GM18519 (cell line): ENCODE measurements at regions not wholly inside any gene's neighbourhood (a gene's known extent, or its start where the extent isn't known, plus 50 kb on each side); places are given as distances from the start of the nearest gene placed in this dataset.
A peak's percentile ranks its signal among the peaks of the same experiment; 100 is the strongest.

Source experiments
- ATAC-seq: cut with Tn5 transposase; IDR thresholded peaks from one replicate; pipeline ENCODE4 v1.9.1; 2021; ENCODE audit warnings: mild to moderate bottlenecking, moderate library complexity; ENCODE audit not compliant: unreplicated experiment, low FRiP score

DNA sequence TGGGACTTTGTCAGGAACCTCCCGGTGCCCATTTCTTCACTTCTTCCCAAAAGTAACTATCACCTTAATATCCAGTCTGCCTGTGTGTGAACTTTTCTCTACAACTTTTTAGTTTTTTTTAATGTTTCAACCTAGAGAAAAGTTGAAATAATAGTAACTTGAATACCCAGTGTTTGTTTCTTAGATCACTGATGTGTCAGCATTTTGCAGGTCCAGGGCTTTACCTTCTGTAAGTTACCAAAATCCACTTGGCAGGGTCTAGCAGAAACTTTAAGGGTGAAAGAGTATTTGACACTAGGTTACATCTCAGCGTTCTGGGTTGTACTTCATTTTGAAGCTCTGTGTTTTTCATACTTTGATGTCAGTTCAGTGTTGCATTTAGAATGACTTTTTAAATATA lies 372.7 kb downstream of the ARL4A start:
- ATAC-seq = no peak

DNA sequence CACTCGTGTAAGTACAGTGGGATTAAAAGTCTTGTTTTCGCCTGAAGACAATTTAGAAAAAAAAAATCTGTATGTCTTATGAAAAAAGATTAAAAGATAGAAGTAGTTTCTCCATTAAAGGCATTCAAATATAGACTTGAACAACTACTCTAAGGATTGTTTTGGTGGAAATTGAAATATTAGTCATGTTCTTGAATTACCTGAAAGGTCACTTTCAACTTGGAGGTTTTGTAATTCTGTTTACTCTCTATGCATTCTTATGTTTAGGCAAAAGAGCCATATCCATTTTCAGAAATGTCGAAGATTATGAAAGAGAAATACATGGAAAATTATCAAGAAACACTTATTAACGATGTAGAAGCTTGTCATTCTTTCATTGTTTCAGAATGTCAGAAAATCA lies 373.7 kb downstream of the ARL4A start:
- no peak for ATAC-seq

DNA sequence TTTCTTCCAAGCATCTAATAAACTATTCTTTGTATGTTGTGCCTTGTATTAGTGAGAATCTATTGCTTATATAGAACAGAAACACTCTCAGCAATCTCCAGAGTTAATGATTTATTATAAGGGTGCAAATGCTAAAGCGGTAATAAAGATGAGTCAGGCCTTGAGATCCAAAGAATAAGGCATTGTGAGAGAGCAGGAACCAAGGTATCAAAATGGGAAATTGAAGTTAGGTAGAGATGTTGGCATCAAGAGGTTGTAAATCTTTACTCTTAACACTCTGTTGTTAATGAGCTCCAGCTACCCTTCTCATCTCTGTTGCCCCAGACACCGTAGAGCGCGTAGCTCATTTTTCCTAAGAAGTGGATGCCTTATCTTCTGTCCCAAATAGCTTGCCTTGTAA lies 375.2 kb downstream of the ARL4A start:
- ATAC-seq = no peak

DNA sequence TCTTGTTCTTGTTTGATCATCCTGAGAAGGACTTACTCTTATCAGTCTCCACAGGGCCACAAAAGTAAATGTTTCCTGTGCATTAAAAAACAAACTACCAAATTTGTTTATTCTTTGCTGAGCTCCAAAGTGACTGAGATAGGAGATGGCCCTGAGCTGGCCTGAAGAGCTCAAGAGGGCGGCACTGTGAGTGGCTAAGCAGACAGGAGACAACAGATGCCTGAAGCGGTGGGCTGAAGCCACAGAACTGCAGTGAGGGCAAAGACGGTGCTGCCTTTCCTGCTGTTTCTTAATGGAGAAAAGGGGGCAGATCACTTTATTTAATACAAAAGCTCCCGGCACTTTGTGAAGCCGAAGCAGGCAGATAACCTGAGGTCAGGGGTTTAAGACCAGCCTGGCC lies 379.6 kb downstream of the ARL4A start:
- ATAC-seq = no peak

DNA sequence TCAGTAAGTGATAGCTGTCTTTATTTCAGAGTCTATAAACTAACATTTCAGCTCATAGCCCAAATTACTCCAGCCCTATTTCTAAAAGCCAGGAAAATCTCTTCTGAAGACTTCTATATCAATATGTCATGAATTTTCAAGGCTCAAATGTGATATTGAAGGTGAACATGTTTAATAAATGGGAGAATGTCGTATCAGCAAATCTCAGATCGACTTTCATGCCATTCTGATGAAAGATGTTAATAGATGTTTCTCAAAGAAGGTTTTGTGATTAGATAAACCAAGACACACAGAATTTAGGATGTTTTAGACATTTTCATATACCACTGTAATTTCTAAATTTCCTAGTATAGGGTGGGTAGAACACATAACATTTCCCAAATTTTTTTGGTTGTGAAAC lies 380.6 kb downstream of the ARL4A start:
- ATAC-seq = no peak

DNA sequence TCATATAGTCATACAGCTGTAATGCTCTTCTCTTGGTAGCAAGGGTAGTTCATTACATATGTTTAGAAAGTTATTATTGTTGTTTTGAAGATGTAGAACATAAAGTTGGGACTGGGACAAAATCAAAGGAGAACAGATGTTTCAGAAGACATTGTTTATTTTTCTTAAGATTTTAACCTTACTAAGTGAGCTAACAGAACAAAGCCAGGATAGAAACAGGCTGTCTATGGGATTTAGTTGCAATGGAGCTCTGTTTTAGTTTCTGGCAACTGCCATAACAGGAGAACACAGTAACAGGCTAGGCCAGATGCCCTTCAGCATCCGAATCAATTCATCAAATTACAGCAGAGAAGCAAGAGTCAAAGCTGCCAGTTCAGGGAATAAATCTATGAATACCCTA lies 382.4 kb downstream of the ARL4A start:
- no peak for ATAC-seq

DNA sequence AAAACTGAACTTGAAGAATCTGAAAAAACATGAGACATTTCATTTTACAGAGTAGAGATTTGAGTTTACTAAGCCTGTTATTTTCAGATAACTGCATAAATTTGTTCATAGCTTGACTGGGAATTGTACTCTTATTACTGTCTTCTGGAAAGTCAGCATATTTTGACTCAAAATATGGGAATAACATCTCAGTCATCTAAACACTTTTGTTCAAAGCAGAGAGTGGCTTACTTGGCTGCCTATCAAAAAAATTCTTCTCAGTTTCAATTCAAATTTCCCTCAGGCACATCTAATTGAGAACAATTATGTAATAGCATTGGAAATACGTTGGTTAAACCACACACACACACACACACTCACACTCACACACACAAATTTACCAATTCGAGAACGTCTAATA lies 384.6 kb downstream of the ARL4A start:
- ATAC-seq = no peak

DNA sequence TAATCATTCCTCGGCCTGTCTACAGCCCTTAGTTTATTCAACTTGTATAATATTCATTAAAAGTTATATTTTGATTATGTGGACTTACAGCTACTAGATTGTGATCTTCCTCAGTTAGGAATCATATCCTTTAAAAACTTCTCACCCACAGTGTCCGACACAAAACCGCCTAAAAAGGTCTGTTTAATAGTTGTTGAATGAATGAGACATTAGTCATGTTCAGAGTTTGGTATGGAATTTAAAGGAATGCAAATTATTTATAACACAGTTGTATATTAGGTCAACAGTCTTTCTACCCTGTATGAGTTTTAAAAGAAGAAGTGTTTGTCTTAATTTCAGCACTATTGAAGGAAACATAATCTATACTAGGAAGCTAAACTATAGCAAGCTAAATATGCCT lies 390.0 kb downstream of the ARL4A start:
- no peak for ATAC-seq

DNA sequence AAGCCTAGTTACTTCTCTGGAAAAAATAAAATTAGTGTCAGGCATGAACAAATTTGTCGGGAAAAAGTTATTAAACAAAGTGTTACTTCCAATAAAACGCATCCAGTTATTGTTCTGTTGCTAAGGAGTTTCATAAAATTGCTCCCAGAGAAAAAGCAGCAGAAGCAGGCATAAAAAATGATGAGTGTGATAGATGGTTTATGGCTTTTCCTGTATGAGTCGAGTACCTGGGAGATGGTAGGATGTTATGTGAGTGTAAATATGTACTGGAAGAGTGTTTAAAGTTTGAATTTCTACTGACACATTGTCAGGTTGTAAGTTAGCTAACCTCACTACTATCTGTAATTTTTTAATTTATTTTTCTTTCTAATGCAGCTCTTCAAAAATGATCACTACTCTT lies 390.7 kb downstream of the ARL4A start:
- no peak for ATAC-seq

DNA sequence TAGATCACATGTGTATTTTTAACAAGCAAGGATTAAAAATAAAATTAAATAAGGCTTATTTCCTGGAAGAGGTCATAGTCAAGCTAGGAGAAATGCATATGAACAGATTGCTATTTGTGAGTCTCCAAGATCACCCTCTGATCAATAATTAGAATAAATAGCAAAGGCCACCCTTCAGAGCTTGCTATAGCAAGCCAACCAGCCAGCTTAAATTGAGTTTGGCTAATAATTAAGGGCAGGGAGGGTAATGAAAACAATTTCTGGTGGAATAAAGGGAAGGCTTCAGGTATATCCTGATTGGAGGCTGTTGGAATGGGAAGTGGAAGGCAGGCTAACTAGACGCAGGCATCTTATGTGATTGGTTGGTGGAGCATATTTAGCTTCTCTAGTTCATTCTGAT lies 403.5 kb downstream of the ARL4A start:
- ATAC-seq = no peak

DNA sequence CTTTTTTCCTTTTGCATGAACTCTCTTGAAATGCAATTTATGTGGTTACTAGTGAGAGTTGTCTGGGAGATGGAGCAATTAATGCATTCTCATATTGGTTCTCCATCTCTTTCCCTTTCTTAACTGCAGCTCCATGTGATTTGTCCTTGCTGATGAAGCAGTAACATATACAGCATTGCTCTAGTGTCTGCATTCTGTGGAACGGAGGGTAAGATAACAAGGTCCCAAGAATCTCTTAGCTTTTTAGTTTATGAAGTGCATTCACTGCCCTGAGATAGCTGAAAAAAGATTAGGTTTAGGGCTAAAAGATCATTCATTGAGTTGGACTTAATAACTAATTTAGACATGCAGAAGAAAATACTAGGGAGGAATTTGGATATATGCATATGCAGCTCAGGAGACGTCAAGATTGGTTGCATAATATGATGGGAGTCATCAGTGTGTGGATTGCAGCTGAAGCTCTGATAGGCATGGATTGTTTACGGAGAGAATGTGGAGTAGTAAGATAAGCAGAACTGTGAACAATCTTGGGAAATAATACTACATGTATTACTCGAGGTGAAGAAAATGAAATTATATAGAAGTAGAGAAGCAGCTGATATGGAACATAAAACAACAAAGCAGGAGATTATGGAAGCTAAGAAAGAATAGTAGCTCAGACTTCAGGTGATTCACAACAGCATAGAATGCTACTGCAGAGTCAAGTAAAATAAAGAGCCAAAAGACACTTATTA lies 404.7 kb downstream of the ARL4A start:
- no peak for ATAC-seq

DNA sequence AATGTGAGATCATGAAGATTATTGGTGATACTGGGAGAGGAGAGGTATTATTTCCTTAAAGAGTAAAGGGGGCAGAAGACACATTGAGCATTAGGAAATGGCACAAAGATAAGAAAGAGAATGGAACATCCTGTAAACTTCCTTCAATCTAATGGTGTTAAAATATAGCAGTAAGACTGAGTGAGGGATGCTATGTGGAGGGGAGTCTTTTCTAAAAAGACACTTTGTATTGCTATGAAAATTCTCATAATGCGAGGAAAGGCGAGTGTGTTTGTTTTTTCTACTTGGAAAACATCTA lies 405.2 kb downstream of the ARL4A start:
- no peak for ATAC-seq

DNA sequence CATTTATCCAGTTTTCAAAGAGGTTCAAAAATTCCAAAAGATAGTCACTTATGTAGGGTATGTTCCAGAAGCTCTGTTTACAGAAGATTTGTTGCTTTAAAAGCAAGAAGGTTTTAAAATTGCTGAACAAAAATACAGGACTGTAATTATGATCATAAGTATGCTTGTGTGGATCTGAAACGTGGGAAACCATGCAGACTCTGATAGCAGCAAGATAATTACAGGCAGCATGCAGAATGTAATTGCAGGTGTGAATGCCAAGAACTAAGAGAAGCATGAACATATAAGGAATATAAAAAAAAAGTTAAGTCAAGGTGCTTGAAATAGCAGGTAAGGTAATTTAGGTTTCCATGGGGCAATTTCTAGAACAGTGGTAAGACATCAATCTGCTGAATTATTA lies 405.7 kb downstream of the ARL4A start:
- no peak for ATAC-seq

DNA sequence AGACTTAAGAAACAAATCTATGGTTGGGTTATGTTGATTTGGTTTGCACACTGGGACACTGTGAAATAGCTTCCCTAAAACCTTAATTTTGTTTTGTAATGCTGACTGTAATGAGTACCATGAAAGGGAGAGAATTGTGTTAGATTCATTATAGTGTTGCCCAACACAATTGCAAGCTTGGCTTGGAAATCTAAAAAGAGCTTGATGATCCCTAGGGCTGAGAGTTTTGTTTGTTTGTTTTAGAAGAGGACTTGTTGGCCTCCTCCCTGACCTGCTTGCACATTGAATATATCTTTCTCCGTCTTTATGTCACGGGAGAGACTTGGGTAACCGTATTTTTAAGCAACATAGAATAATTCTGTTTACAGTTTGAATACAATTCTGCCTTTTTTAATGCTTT lies 410.1 kb downstream of the ARL4A start:
- no peak for ATAC-seq

DNA sequence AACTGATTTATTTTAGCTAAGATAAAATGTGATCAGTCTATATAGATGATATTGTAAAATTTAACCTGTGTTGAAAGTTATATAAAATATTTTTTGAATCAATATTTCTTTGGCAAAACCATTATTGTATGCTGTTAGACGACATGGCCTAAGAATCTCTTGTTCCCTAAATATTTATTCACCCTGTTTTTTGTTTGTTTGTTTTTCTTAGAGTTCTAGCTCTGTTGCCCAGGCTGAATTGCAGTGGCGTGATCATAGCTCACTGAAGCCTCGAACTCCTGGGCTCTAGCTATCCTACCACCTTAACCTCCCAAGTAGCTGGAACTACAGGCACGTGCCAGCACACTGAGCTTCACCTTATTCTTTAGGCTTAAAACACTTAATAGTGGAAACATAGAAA lies 410.7 kb downstream of the ARL4A start:
- ATAC-seq = no peak

DNA sequence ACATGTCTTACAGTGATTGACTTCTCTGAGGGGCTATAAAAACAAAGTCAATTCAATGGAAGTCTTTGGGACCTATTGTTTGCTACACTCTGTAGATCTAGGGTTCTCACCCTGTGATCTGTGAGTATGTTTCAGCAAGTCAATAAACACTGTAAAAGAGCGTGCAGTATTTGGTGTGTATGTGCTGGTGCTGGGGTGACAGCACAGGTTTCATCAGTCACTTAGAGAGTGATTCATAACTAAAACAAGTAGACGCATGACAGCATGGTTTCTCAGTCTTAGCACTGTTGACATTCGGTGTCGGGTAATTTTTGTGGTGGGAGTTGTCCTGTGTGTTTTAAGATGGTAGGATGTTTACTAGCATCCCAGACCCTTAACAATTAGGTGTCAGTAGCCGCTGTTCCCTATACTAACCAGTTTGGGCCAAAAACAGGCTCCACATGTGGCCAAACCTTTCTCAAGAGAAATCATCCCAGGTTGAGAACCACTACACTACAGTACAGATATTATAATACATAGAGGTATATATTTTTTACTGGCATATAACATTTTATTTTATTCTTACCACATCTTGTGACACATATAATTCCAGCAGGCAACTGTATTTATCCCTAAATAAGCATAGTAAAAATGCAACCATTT lies 411.8 kb downstream of the ARL4A start:
- ATAC-seq = peak; percentile 53

DNA sequence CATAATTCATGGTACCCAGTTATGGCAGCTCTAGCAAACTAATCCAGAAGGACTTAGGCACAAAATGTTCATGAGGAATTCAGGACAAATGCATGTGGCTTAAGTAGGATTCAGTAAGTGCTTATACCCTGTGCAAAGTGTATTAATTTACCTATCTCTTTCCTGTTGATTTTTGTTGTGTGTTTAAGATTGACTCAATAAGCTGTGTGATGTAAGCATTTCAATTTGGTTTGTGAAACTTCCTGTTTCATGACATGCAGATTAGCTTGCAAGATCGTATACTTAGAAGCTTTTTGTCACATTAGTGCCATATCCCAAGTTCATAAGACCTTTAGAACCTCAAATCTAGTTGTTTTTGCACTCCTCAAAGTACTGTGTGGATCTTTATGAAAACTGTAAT lies 416.7 kb downstream of the ARL4A start:
- no peak for ATAC-seq

DNA sequence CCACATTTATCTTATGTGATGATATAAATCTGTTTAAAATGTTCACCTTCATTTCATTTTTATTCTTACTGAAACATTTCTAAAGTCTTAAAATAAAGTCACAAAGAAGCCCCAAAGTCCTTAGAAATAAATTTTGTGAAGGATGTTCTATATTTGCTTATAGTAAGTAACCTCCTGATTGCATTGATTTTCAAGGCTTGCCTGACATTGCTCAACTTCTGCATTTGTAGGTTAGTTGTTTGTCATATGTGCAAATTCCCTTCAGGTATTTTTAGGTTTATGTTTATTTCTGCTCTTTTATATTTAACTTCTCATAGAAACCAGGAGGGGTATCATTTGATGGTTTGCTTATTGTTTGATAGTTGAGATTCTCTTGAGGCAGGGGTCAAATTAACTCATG lies 417.8 kb downstream of the ARL4A start:
- ATAC-seq = no peak

DNA sequence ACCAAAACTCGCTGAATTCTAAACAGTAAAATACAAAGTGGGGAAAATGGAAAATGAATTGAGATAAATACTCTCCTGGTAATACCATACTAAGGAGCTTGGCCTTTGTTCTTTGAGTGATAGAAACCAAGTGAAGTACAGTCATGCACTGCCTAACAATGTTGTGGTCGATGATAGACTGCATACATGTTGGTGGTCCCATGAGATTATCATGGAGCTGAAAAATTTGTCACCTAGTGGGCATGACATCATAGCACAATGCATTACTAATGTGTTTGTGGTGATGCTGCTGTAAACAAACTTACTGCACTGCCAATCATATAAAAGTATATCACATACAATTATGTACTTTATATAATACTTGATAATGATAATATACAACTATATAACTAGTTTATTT lies 419.1 kb downstream of the ARL4A start:
- ATAC-seq = no peak

DNA sequence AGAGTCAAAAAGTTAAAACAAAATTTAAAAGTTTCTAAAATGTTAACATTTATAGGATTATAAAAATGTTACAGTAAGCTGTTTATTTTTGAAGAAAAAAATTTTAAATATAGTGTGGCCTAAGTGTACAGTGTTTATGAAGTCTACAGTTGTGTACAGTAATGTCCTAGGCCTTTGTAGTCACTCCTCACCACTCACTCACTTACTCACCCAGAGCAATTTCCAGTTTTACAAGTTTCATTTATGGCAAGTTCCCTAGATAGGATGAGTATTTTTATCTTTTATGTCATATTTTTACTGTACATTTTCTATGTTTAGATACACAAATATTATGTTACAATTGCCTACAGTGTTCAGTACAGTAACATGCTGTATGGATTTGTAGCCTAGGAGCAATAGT lies 419.9 kb downstream of the ARL4A start:
- no peak for ATAC-seq

DNA sequence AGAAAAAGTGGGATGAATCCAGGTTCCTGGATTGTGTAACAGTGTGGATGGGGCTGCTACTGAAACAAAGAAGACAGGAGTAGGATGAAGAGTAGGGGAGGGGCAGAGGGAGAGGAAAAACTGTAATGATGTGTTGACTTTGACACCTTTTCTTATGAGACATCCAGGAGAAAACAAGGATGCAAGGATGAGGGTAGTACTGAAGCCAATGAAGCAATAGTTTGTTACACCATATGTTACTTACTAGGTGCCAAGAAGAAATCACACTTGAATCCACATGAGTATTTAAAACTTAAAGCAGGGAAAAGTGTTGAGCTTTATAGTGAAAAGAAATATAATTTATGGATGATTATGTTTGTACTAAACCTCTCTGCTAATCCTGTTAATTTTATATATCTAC lies 420.6 kb downstream of the ARL4A start:
- no peak for ATAC-seq

DNA sequence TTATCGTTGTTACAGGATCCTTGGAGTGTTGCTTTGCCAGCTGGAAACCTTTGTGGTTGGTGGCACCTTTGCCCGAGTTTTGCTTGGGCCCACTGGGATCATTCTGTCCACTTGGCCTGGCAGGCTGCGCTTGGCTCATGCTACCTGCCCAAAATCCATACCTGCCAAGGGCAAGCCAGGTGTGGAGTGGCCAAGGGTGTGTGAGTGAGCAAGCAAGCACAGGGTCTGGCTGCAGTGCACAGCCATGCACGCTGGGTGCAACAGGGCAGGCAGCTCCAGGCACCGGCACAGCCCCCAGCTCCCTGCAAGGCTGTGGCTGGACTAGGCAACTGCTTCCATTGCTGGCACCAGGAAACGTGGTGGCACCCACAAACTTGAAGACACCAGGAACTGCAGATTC lies 421.8 kb downstream of the ARL4A start:
- no peak for ATAC-seq

DNA sequence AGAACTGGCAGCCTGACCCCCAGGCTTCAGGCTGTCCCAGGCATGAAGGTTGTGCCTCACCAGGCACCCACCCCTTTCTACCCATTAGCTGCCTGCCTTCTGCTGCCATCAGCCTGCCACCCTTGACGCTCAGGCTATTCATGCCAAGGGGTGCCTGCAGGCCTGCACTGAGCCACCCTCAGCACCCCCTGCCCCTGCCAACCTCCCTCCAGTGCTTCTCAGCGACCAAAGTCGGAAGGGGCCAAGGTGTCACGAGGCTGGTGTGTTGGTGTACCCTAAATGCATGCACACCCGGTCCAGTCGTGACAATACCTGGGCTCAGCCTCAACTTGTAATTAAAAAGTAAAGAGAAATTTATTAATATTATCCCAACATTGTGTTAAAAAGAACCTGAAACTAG lies 422.7 kb downstream of the ARL4A start:
- ATAC-seq = no peak
